CD4-positive, alpha-beta T cell (primary cell): ENCODE measurements at regions not wholly inside any gene's neighbourhood (a gene's known extent, or its start where the extent isn't known, plus 50 kb on each side); places are given as distances from the start of the nearest gene placed in this dataset.
"Not testable (repeated sequence)": the region's sequence is repeated elsewhere in the genome, so short reads cannot be mapped to it uniquely, and the experiment has no call there.

ENCODE experiments used
- ATAC-seq: fragments of 200-7000 bp; cut with Tn5 transposase; one replicate; pipeline ENCODE4 v1.10.0; 2022; ENCODE audit warnings: mild to moderate bottlenecking; ENCODE audit not compliant: poor library complexity
- CTCF ChIA-PET: fragments of 350-600 bp; sonication (Branson Sonifier 250); formaldehyde crosslinking; loops from one replicate; lab custom pipeline; 2021; ENCODE audit warnings: antibody characterized with exemption, inconsistent platforms; lab: Charles Lee
- POLR2A ChIA-PET: fragments of 350-600 bp; sonication (Branson Sonifier 250); formaldehyde crosslinking; loops from one replicate; lab custom pipeline; 2021; ENCODE audit warnings: antibody characterized with exemption, inconsistent platforms; lab: Charles Lee
- DNase-seq, 14 experiments: peaks; one replicate each; pipeline ENCODE4 v3.0.0-alpha.2; 2013 to 2020; ENCODE audit warnings: mixed read lengths in 2 of 14
- H3K27ac ChIP-seq, 2 donors: one replicate each; pipeline versions ENCODE4 v1.5.1 to v1.7.0; 2013; ENCODE audit warnings: low read length in 2 of 2, low read depth in 1 of 2, mild to moderate bottlenecking in 1 of 2
- H3K27me3 ChIP-seq, 2 experiments: 1 replicate in 1 of 2; 2 replicates in 1 of 2; pipeline versions ENCODE4 v1.6.1 to v1.7.0; 2013; ENCODE audit warnings: low read length in 2 of 2, control low read depth in 1 of 2, mild to moderate bottlenecking in 1 of 2, moderate library complexity in 1 of 2; ENCODE audit not compliant: insufficient read depth in 2 of 2, control insufficient read depth in 1 of 2
- H3K36me3 ChIP-seq: one replicate; pipeline ENCODE4 v1.6.1; 2013; ENCODE audit warnings: low read length, control low read depth; ENCODE audit not compliant: insufficient read depth
- H3K4me1 ChIP-seq: one replicate; pipeline ENCODE4 v1.6.1; 2013; ENCODE audit warnings: low read length, control low read depth; ENCODE audit not compliant: insufficient read depth
- H3K4me3 ChIP-seq: one replicate; pipeline ENCODE4 v1.5.1; 2013; ENCODE audit warnings: mild to moderate bottlenecking, low read length, moderate library complexity
- H3K9me3 ChIP-seq, 2 experiments: 1 replicate in 1 of 2; 2 replicates in 1 of 2; pipeline versions ENCODE4 v1.6.1 to v1.7.0; 2013; ENCODE audit warnings: low read length in 2 of 2, mild to moderate bottlenecking in 2 of 2, control low read depth in 1 of 2, moderate library complexity in 1 of 2; ENCODE audit not compliant: control insufficient read depth in 1 of 2, insufficient read depth in 1 of 2
- H3K27ac Mint-ChIP-seq: one replicate; pipeline ENCODE4 v1.8.0; 2020; ENCODE audit warnings: mixed read lengths
- H3K27me3 Mint-ChIP-seq: one replicate; pipeline ENCODE4 v1.8.0; 2021; ENCODE audit warnings: mixed read lengths
- H3K36me3 Mint-ChIP-seq: one replicate; pipeline ENCODE4 v1.8.0; 2021; ENCODE audit warnings: low read depth, mixed read lengths
- H3K4me1 Mint-ChIP-seq: one replicate; pipeline ENCODE4 v1.8.0; 2021; ENCODE audit warnings: low read depth, mixed read lengths
- H3K4me3 Mint-ChIP-seq: one replicate; pipeline ENCODE4 v1.8.0; 2020; ENCODE audit warnings: mild to moderate bottlenecking, mixed read lengths
- H3K9me3 Mint-ChIP-seq: one replicate; pipeline ENCODE4 v1.8.0; 2020; ENCODE audit warnings: mixed read lengths
- intact Hi-C, 2 experiments: fragments of 100-400 bp; cut with DNase I in 1 of 2; cut with micrococcal nuclease in 1 of 2; formaldehyde crosslinking; loops; one replicate each; pipeline versions ENCODE4 v1.15.1 to v1.9.0; 2023 to 2025; cut with DNase I, micrococcal nuclease
- TF ChIP-seq, protein P1 (sequence below): fragments of 200-600 bp; IDR thresholded peaks from one replicate; pipeline ENCODE4 v1.8.0; 2022; ENCODE audit warnings: antibody characterized with exemption, mild to moderate bottlenecking

DNA sequence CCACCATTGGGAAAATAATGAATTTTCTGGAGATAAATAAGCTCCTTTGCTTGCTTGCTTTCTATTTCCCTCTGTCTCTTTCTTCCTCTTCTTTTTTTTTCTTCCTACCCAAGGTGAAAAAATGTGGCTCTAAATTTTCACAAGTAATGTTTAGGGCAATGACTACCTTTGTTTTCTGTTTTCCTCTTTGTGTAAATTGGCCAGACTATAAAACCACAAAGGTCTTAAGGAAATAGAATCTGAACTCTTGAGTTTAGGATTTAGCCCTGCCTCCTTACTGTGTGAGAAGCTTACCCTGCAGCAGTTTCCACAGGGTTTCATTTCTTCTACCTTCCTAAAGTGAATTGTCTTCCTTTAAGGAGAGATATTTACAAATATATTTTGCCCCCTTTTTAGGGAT is 330.4 kb downstream of the ARL4A start:
- TF ChIP-seq, protein P1, sequence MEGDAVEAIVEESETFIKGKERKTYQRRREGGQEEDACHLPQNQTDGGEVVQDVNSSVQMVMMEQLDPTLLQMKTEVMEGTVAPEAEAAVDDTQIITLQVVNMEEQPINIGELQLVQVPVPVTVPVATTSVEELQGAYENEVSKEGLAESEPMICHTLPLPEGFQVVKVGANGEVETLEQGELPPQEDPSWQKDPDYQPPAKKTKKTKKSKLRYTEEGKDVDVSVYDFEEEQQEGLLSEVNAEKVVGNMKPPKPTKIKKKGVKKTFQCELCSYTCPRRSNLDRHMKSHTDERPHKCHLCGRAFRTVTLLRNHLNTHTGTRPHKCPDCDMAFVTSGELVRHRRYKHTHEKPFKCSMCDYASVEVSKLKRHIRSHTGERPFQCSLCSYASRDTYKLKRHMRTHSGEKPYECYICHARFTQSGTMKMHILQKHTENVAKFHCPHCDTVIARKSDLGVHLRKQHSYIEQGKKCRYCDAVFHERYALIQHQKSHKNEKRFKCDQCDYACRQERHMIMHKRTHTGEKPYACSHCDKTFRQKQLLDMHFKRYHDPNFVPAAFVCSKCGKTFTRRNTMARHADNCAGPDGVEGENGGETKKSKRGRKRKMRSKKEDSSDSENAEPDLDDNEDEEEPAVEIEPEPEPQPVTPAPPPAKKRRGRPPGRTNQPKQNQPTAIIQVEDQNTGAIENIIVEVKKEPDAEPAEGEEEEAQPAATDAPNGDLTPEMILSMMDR, result no peak
- H3K4me1 Mint-ChIP-seq, result no peaks in the 10 kb centered on the region
- H3K36me3 Mint-ChIP-seq, result no peaks in the 10 kb centered on the region
- no peaks in the 10 kb centered on the region for H3K27me3 Mint-ChIP-seq
- Histone ChIP-seq H3K4me3 (no peak overlapping the region), H3K36me3 (no peaks in the 10 kb centered on the region), H3K27me3 (no peaks in the 10 kb centered on the region), H3K27ac (no peak overlapping the region), H3K4me1 (no peaks in the 10 kb centered on the region), H3K9me3 (no peaks in the 10 kb centered on the region)
- POLR2A ChIA-PET, result no interaction called here
- no peak for ATAC-seq
- H3K4me3 Mint-ChIP-seq, result no peak overlapping the region
- intact Hi-C loops, result no loop called here
- DNase-seq, result no peak
- CTCF ChIA-PET, result no interaction called here
- no peaks in the 10 kb centered on the region for H3K9me3 Mint-ChIP-seq
- no peak overlapping the region for H3K27ac Mint-ChIP-seq

DNA sequence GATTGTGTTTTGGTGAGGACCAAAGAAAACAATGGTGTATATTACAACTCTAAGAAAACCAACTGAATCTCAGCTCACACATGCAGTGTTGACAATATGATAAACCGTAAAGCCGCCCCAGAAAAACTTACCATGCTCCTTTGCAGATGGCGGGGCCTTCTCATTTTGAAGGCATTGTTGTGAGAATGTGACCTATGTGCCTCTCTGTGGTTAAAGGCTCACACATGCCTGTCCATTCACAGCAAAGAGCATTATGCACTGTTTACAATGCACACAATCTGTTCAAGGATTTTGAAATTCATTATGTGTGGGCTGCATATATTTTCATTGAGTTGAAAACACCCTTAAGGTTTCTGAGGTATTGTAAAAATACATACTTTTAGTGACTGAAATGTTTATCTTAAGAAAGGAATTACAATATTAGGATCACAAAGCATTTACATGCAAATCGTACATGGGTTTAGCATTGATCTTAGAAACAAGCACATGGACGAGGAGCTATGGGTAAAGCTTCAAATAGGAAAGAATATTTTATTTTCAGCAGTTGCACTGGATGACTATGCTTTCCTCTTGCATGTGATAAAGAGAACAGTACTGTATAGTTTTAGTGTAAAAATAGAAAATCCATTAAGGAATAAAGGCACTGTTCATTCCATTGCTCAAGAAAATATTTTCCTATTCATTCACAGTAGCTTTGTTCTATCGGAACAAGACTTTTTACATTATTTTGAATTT is 334.3 kb downstream of the ARL4A start:
- Histone ChIP-seq H3K4me3 (no peak overlapping the region), H3K4me1 (no peaks in the 10 kb centered on the region), H3K9me3 (no peaks in the 10 kb centered on the region), H3K27ac (no peak overlapping the region), H3K27me3 (no peaks in the 10 kb centered on the region), H3K36me3 (no peaks in the 10 kb centered on the region)
- TF ChIP-seq, protein P1, result no peak
- no peaks in the 10 kb centered on the region for H3K27me3 Mint-ChIP-seq
- no peak overlapping the region for H3K4me3 Mint-ChIP-seq
- H3K36me3 Mint-ChIP-seq, result no peaks in the 10 kb centered on the region
- no peaks in the 10 kb centered on the region for H3K4me1 Mint-ChIP-seq
- ChIA-PET POLR2A (no interaction called here), CTCF (interaction anchor here (1.0 kb wide), 1 partner anchor 8 kb away, joined by 3 read pairs; no protein-coding TSS in a partner anchor)
- H3K27ac Mint-ChIP-seq, result no peak overlapping the region
- DNase-seq (no peak), ATAC-seq (no peak)
- no peaks in the 10 kb centered on the region for H3K9me3 Mint-ChIP-seq
- intact Hi-C loops, result no loop called here

DNA sequence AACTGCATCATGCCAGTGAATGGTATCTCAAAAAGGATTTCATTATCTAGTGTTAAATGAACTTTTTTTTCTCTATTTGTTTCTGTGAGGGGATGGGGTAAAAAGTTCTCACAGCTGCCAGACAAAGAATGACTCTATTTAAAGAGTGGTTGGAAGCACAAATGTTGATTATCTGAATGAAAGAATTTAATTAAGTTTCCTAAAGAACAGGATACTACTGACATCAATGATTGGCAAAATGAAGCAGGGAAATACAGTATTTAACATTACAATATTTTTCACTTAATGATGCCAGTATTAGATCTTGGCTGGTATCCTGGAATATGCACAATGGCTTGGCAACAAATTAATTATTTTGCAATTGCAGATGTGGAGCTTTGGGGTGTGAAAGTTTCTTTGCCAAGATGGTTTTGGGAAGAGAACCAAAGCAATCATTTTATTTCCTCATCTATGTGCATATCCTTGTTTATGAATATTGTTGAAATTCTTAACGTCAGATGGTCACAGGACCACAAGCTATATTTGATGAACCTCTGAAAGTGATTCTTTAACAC is 336.8 kb downstream of the ARL4A start:
- intact Hi-C loops, result no loop called here
- Histone ChIP-seq H3K27me3 (peaks cover 0 to 6% of the 10 kb centered on the region in 2 experiments), H3K27ac (no peak overlapping the region), H3K4me3 (no peak overlapping the region), H3K9me3 (no peaks in the 10 kb centered on the region), H3K36me3 (no peaks in the 10 kb centered on the region), H3K4me1 (no peaks in the 10 kb centered on the region)
- Mint-ChIP-seq H3K4me1 (no peaks in the 10 kb centered on the region), H3K9me3 (no peaks in the 10 kb centered on the region), H3K4me3 (no peak overlapping the region), H3K36me3 (no peaks in the 10 kb centered on the region), H3K27me3 (no peaks in the 10 kb centered on the region), H3K27ac (no peak overlapping the region)
- CTCF ChIA-PET, result no interaction called here
- ATAC-seq (no peak), DNase-seq (no peak)
- TF ChIP-seq, protein P1, result no peak
- POLR2A ChIA-PET, result interaction anchor here (0.8 kb wide), 1 partner anchor 10 kb away, joined by 4 read pairs; no protein-coding TSS in a partner anchor

DNA sequence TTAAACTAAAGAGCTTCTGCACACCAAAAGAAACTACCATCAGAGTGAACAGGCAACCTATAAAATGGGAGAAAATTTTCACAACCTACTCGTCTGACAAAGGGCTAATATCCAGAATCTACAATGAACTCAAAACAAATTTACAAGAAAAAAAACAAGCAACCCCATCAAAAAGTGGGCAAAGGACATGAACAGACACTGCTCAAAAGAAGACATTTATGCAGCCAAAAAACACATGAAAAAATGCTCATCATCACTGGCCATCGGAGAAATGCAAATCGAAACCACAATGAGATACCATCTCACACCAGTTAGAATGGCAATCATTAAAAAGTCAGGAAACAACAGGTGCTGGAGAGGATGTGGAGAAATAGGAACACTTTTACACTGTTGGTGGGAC is 337.6 kb downstream of the ARL4A start:
- H3K9me3 ChIP-seq, POLR2A ChIA-PET, H3K4me1 ChIP-seq, H3K9me3 Mint-ChIP-seq, DNase-seq, H3K27ac ChIP-seq, CTCF ChIA-PET, H3K36me3 Mint-ChIP-seq, H3K36me3 ChIP-seq, intact Hi-C loops, H3K27me3 ChIP-seq, H3K27ac Mint-ChIP-seq, H3K27me3 Mint-ChIP-seq, H3K4me3 Mint-ChIP-seq, H3K4me3 ChIP-seq, H3K4me1 Mint-ChIP-seq, ATAC-seq: not testable (repeated sequence)
